Fibroblast of lung (primary cell): ENCODE measurements at regions not wholly inside any gene's neighbourhood (a gene's known extent, or its start where the extent isn't known, plus 50 kb on each side); places are given as distances from the start of the nearest gene placed in this dataset.

Source experiments
- DNase-seq, 2 donors: peaks; one replicate each; pipeline versions ENCODE4 v3.0.0 to v3.0.0-alpha.2; 2010; ENCODE audit warnings: low read depth in 2 of 2
- H2AFZ ChIP-seq: 2 replicates; pipeline ENCODE4 v1.5.1; 2012; ENCODE audit warnings: low read length, control low read depth, inconsistent platforms
- H3K27ac ChIP-seq: 2 replicates; pipeline ENCODE4 v1.5.1; 2011; ENCODE audit warnings: low read length, control low read depth; ENCODE audit not compliant: insufficient read depth
- H3K27me3 ChIP-seq: 2 replicates; pipeline ENCODE4 v1.5.1; 2011; ENCODE audit warnings: mild to moderate bottlenecking, low read length; ENCODE audit not compliant: control insufficient read depth, insufficient read depth
- H3K36me3 ChIP-seq: 2 replicates; pipeline ENCODE4 v1.5.1; 2011; ENCODE audit warnings: low read length; ENCODE audit not compliant: control insufficient read depth, insufficient read depth
- H3K4me1 ChIP-seq: 2 replicates; pipeline ENCODE4 v1.5.1; 2011; ENCODE audit warnings: low read length; ENCODE audit not compliant: control insufficient read depth, insufficient read depth; ENCODE audit errors: extremely low read depth
- H3K4me2 ChIP-seq: 2 replicates; pipeline ENCODE4 v1.5.1; 2011; ENCODE audit warnings: low read length, control low read depth; ENCODE audit not compliant: insufficient read depth; ENCODE audit errors: extremely low read depth
- H3K4me3 ChIP-seq, 4 experiments: fragments of 200-600 bp in 1 of 4; sonication (generic) in 1 of 4; replicated peaks in 1 of 4; 2 replicates each; pipeline ENCODE4 v1.5.1; 2011 to 2016; ENCODE audit warnings: low read length in 4 of 4, low read depth in 3 of 4, mild to moderate bottlenecking in 3 of 4, control low read depth in 2 of 4, inconsistent platforms in 1 of 4, mixed read lengths in 1 of 4; ENCODE audit not compliant: insufficient read depth in 1 of 4; ENCODE audit errors: control extremely low read depth in 1 of 4
- H3K79me2 ChIP-seq: 2 replicates; pipeline ENCODE4 v1.5.1; 2012; ENCODE audit warnings: mild to moderate bottlenecking, low read length, inconsistent platforms; ENCODE audit not compliant: control insufficient read depth, insufficient read depth
- H3K9ac ChIP-seq: 2 replicates; pipeline ENCODE4 v1.5.1; 2011; ENCODE audit warnings: mild to moderate bottlenecking, low read length, control low read depth; ENCODE audit not compliant: insufficient read depth
- H3K9me3 ChIP-seq: 2 replicates; pipeline ENCODE4 v1.5.1; 2012; ENCODE audit warnings: low read depth, low read length; ENCODE audit not compliant: control insufficient read depth, insufficient read depth
- H4K20me1 ChIP-seq: 2 replicates; pipeline ENCODE4 v1.5.1; 2011; ENCODE audit warnings: low read length; ENCODE audit not compliant: control insufficient read depth, insufficient read depth; ENCODE audit errors: extremely low read depth
- CTCF ChIP-seq, 2 donors: IDR thresholded peaks in 1 of 2; conservative IDR thresholded peaks in 1 of 2; 1 replicate in 1 of 2; 2 replicates in 1 of 2; pipeline ENCODE4 v1.5.1; 2011 to 2012; ENCODE audit warnings: low read length in 2 of 2, control low read depth in 1 of 2, inconsistent platforms in 1 of 2, low read depth in 1 of 2, mild to moderate bottlenecking in 1 of 2
- EZH2 ChIP-seq: IDR thresholded peaks from 2 replicates; pipeline ENCODE4 v1.5.1; 2012; ENCODE audit warnings: low read length, control low read depth, mild to moderate bottlenecking; ENCODE audit errors: missing control alignments

DNA sequence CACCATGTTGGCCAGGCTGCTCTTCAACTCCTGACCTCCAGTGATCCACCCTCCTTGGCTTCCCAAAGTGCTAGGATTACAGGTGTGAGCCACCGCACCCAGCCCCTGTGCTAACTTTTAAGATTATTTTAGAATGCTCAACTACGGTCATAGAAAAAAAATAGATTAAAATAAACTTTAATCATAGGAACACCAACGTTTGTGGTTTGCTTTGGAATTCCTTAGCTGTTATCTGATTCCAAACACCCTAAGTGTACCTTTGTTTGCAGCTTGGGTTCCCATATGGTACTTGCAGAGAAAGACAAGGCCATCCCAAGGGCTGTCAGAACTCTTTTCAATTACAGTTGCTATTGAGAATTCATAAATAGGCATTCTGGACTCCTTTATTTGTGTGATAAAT is 90.1 kb upstream of the EFHC2 start:
- H2AFZ ChIP-seq, result no peak overlapping the region

DNA sequence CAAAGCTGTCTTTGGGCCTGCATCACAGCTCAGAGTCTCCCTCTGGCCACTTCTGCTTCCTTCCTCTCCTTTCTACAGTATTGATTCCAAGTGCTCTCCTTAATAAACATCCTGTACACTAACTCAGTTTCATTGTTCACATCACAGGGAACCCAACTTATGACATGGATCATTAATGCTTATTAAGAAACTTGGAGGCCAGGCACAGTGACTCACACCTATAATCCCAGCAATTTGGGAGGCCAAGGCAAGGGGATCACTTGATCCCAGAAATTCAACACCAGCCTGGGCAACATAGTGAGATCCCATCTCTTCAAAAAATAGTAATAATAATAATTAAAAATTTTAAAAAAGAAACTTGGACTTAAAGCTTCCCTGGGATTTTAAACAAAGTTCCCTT is 89.2 kb upstream of the EFHC2 start:
- H2AFZ ChIP-seq, result no peak overlapping the region
- no peaks in the 10 kb centered on the region for H3K27me3 ChIP-seq
- TF ChIP-seq EZH2, result no peak
- no peak for TF ChIP-seq CTCF (conservative IDR thresholded peaks at IDR 0.05 in 1 of 2, IDR thresholded peaks at IDR 0.05 in 1 of 2; ENCODE audit: low read depth in 1 of 2, low read length in 2 of 2)
- H3K4me3 ChIP-seq, result no peak overlapping the region
- H3K27ac ChIP-seq, result no peak overlapping the region
- H3K36me3 ChIP-seq, result no peaks in the 10 kb centered on the region
- H3K4me2 ChIP-seq, result no peak overlapping the region
- no peaks in the 10 kb centered on the region for H3K9me3 ChIP-seq
- H3K9ac ChIP-seq, result no peak overlapping the region
- DNase-seq, result peak in 1 of 2 donors; percentile 43
- H3K4me1 ChIP-seq, result no peaks in the 10 kb centered on the region
- H3K79me2 ChIP-seq, result no peaks in the 10 kb centered on the region
- no peaks in the 10 kb centered on the region for H4K20me1 ChIP-seq

More for the DNA sequence above, 90.1 kb upstream of the EFHC2 start:
- no peak overlapping the region for H3K4me2 ChIP-seq
- TF ChIP-seq CTCF (conservative IDR thresholded peaks at IDR 0.05 in 1 of 2, IDR thresholded peaks at IDR 0.05 in 1 of 2; ENCODE audit: low read depth in 1 of 2, low read length in 2 of 2) (no peak), EZH2 (no peak)
- DNase-seq, result peak in 1 of 2 donors; percentile 55
- no peaks in the 10 kb centered on the region for H4K20me1 ChIP-seq
- no peak overlapping the region for H3K9ac ChIP-seq
- H3K79me2 ChIP-seq, result no peaks in the 10 kb centered on the region
- H3K27ac ChIP-seq, result no peak overlapping the region
- H3K4me1 ChIP-seq, result no peaks in the 10 kb centered on the region
- H3K4me3 ChIP-seq, result no peak overlapping the region
- H3K36me3 ChIP-seq, result no peaks in the 10 kb centered on the region
- H3K27me3 ChIP-seq, result no peaks in the 10 kb centered on the region
- H3K9me3 ChIP-seq, result no peaks in the 10 kb centered on the region

GRCh38 chrX:44431194-44431593 is 87.7 kb upstream of the EFHC2 start:
- Histone ChIP-seq H3K27ac (no peak overlapping the region), H3K4me3 (no peak overlapping the region), H3K79me2 (no peaks in the 10 kb centered on the region), H3K9me3 (no peaks in the 10 kb centered on the region), H3K4me2 (no peak overlapping the region), H4K20me1 (no peaks in the 10 kb centered on the region), H2AFZ (no peak overlapping the region), H3K36me3 (no peaks in the 10 kb centered on the region), H3K9ac (no peak overlapping the region), H3K4me1 (no peaks in the 10 kb centered on the region), H3K27me3 (no peaks in the 10 kb centered on the region)
- TF ChIP-seq CTCF (conservative IDR thresholded peaks at IDR 0.05 in 1 of 2, IDR thresholded peaks at IDR 0.05 in 1 of 2; ENCODE audit: low read depth in 1 of 2, low read length in 2 of 2) (no peak), EZH2 (no peak)
- peak; percentile 41 to 53 for DNase-seq
